ENCODE measurements at regions not wholly inside any gene's neighbourhood (a gene's known extent, or its start where the extent isn't known, plus 50 kb on each side); places are given as distances from the start of the nearest gene placed in this dataset.
"Not testable (repeated sequence)": the region's sequence is repeated elsewhere in the genome, so short reads cannot be mapped to it uniquely, and the experiment has no call there.

DNA sequence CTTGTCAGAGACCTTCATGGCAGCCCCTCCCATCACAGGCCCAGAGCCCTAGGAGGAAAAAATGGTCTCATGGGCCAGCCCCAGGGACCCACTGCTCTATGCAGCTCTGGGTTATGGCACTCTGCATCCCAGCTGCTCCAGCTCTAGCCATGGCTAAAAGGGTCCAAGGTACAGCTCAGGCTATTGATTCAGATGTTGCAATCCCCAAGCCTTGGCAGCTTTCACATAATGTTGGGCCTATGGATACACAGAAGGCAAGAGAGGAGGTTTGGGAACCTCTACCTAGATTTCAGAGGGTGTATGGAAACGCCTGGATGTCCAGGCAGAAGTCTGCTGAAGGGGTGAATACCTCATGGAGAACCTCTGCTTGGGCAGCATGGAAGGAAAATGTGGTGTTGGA lies 996.0 kb downstream of the PCDH9 start (continued):
- TF ChIP-seq, protein P1, sequence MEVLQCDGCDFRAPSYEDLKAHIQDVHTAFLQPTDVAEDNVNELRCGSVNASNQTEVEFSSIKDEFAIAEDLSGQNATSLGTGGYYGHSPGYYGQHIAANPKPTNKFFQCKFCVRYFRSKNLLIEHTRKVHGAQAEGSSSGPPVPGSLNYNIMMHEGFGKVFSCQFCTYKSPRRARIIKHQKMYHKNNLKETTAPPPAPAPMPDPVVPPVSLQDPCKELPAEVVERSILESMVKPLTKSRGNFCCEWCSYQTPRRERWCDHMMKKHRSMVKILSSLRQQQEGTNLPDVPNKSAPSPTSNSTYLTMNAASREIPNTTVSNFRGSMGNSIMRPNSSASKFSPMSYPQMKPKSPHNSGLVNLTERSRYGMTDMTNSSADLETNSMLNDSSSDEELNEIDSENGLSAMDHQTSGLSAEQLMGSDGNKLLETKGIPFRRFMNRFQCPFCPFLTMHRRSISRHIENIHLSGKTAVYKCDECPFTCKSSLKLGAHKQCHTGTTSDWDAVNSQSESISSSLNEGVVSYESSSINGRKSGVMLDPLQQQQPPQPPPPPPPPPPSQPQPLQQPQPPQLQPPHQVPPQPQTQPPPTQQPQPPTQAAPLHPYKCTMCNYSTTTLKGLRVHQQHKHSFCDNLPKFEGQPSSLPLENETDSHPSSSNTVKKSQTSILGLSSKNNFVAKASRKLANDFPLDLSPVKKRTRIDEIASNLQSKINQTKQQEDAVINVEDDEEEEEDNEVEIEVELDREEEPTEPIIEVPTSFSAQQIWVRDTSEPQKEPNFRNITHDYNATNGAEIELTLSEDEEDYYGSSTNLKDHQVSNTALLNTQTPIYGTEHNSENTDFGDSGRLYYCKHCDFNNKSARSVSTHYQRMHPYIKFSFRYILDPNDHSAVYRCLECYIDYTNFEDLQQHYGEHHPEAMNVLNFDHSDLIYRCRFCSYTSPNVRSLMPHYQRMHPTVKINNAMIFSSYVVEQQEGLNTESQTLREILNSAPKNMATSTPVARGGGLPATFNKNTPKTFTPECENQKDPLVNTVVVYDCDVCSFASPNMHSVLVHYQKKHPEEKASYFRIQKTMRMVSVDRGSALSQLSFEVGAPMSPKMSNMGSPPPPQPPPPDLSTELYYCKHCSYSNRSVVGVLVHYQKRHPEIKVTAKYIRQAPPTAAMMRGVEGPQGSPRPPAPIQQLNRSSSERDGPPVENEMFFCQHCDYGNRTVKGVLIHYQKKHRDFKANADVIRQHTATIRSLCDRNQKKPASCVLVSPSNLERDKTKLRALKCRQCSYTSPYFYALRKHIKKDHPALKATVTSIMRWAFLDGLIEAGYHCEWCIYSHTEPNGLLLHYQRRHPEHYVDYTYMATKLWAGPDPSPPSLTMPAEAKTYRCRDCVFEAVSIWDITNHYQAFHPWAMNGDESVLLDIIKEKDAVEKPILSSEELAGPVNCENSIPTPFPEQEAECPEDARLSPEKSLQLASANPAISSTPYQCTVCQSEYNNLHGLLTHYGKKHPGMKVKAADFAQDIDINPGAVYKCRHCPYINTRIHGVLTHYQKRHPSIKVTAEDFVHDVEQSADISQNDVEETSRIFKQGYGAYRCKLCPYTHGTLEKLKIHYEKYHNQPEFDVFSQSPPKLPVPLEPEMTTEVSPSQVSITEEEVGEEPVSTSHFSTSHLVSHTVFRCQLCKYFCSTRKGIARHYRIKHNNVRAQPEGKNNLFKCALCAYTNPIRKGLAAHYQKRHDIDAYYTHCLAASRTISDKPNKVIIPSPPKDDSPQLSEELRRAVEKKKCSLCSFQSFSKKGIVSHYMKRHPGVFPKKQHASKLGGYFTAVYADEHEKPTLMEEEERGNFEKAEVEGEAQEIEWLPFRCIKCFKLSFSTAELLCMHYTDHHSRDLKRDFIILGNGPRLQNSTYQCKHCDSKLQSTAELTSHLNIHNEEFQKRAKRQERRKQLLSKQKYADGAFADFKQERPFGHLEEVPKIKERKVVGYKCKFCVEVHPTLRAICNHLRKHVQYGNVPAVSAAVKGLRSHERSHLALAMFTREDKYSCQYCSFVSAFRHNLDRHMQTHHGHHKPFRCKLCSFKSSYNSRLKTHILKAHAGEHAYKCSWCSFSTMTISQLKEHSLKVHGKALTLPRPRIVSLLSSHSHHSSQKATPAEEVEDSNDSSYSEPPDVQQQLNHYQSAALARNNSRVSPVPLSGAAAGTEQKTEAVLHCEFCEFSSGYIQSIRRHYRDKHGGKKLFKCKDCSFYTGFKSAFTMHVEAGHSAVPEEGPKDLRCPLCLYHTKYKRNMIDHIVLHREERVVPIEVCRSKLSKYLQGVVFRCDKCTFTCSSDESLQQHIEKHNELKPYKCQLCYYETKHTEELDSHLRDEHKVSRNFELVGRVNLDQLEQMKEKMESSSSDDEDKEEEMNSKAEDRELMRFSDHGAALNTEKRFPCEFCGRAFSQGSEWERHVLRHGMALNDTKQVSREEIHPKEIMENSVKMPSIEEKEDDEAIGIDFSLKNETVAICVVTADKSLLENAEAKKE (CRISPR knock-in tag; IDR thresholded peaks at IDR 0.05): no peak
- no peak for TF ChIP-seq CREB1 (CRISPR knock-in tag; IDR thresholded peaks at IDR 0.05; ENCODE audit: low read depth)

DNA sequence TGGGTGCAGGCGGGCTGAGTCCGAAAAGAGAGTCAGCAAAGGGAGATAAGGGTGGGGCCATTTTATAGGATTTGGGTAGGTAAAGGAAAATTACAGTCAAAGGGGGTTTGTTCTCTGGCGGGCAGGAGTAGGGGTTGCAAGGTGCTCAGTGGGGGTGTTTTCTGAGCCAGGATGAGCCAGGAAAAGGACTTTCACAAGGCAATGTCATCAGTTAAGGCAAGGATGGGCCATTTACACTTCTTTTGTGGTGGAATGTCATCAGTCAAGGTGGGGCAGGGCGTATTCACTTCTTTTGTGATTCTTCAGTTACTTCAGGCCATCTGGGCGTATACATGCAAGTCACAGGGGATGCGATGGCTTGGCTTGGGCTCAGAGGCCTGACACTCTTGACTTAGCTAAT lies 998.2 kb downstream of the PCDH9 start:
- Mint-ChIP-seq H3K36me3 (ENCODE audit: low read depth) (peaks cover 60% of the 10 kb centered on the region), H3K9me3 (peaks cover 60% of the 10 kb centered on the region)
- H3K9me2 ChIP-seq (ENCODE audit: insufficient read depth): not testable (repeated sequence)

DNA sequence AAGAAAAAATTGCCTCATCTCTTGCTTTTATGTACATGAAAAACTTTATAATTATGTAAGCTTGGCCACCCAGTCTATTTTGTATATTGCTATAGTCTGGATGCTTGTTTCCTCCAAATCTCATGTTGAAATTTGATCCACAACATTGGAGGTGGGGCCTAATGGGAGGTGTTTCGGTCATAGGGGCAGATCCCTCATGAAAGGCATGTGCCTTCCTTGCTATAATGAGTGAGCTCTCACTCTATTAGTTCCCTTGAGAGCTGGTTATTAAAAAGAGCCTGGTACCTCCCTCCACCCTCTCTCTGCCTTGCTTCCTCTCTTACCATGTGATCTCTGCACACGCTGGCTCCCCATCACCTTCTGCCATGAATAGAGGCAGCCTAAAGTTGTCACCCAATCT lies 1005.1 kb downstream of the PCDH9 start:
- Histone ChIP-seq H3K27ac (ENCODE audit: low read depth) (no peak overlapping the region), H3K79me2 (replicated peaks; ENCODE audit: insufficient read depth) (no peaks in the 10 kb centered on the region), H3K9me2 (ENCODE audit: insufficient read depth) (no peaks in the 10 kb centered on the region), H3K4me1 (ENCODE audit: insufficient read depth) (peaks cover 39% of the 10 kb centered on the region), H4K20me1 (replicated peaks; ENCODE audit: insufficient read depth) (peaks cover 5% of the 10 kb centered on the region), H2AFZ (no peak overlapping the region), H3K4me3 (peak overlapping the region; percentile 22; the same call in 1 of the 2 replicates), H3K36me3 (ENCODE audit: insufficient read depth) (no peaks in the 10 kb centered on the region), H3K27me3 (ENCODE audit: insufficient read depth) (peaks cover 60% of the 10 kb centered on the region), H3F3A (replicated peaks; ENCODE audit: low read depth) (no peaks in the 10 kb centered on the region), H3K4me2 (peak overlapping the region; percentile 18)
- ATAC-seq (peak; percentile 86), DNase-seq (ENCODE audit: low spot score) (peak; percentile 58)
- Mint-ChIP-seq H3K4me1 (peaks cover 45% of the 10 kb centered on the region), H3K27ac (no peak overlapping the region), H3K4me3 (peak overlapping the region; percentile 2; the same call in 1 of the 3 replicates), H3K27me3 (ENCODE audit: insufficient read depth, low read depth, poor library complexity) (peaks cover 55% of the 10 kb centered on the region), H3K9me3 (peaks cover 4% of the 10 kb centered on the region; the same call in 2 of the 3 replicates), H3K36me3 (ENCODE audit: low read depth) (peaks cover 4% of the 10 kb centered on the region; the same call in 2 of the 3 replicates)
- TF ChIP-seq, protein P2, sequence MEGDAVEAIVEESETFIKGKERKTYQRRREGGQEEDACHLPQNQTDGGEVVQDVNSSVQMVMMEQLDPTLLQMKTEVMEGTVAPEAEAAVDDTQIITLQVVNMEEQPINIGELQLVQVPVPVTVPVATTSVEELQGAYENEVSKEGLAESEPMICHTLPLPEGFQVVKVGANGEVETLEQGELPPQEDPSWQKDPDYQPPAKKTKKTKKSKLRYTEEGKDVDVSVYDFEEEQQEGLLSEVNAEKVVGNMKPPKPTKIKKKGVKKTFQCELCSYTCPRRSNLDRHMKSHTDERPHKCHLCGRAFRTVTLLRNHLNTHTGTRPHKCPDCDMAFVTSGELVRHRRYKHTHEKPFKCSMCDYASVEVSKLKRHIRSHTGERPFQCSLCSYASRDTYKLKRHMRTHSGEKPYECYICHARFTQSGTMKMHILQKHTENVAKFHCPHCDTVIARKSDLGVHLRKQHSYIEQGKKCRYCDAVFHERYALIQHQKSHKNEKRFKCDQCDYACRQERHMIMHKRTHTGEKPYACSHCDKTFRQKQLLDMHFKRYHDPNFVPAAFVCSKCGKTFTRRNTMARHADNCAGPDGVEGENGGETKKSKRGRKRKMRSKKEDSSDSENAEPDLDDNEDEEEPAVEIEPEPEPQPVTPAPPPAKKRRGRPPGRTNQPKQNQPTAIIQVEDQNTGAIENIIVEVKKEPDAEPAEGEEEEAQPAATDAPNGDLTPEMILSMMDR (conservative IDR thresholded peaks at IDR 0.05; ENCODE audit: low read depth in 2 of 2): no peak

More for the DNA sequence above, 998.2 kb downstream of the PCDH9 start:
- H3K4me1 ChIP-seq (ENCODE audit: insufficient read depth); H4K20me1 ChIP-seq (replicated peaks; ENCODE audit: insufficient read depth); H3F3A ChIP-seq (replicated peaks; ENCODE audit: low read depth); H3K27ac ChIP-seq (ENCODE audit: low read depth); H3K79me2 ChIP-seq (replicated peaks; ENCODE audit: insufficient read depth); H3K36me3 ChIP-seq (ENCODE audit: insufficient read depth); H3K4me3 Mint-ChIP-seq; H3K27me3 ChIP-seq (ENCODE audit: insufficient read depth); H3K4me2 ChIP-seq; DNase-seq (ENCODE audit: low spot score); H3K27ac Mint-ChIP-seq; H3K27me3 Mint-ChIP-seq (ENCODE audit: insufficient read depth, low read depth, poor library complexity); H3K4me3 ChIP-seq; H2AFZ ChIP-seq; ATAC-seq: not testable (repeated sequence)
- H3K4me1 Mint-ChIP-seq: peaks cover 12% of the 10 kb centered on the region

Data from GM23338 (cell line).